GM21717 (cell line): ENCODE measurements at regions not wholly inside any gene's neighbourhood (a gene's known extent, or its start where the extent isn't known, plus 50 kb on each side); places are given as distances from the start of the nearest gene placed in this dataset.

ENCODE experiments used
- ATAC-seq: cut with Tn5 transposase; IDR thresholded peaks from one replicate; pipeline ENCODE4 v1.9.1; 2021; ENCODE audit warnings: mild to moderate bottlenecking, moderate library complexity; ENCODE audit not compliant: unreplicated experiment

GRCh38 chr6:15114061-15114460, 131.8 kb upstream of the JARID2 start:
- ATAC-seq, result no peak

- ATAC-seq, result no peak
Observed at GRCh38 chr6:15116889-15117288, 129.0 kb upstream of the JARID2 start.

GRCh38 chr6:15121443-15121842, 124.4 kb upstream of the JARID2 start:
- no peak for ATAC-seq

GRCh38 chr6:15121977-15122550, 123.8 kb upstream of the JARID2 start:
- ATAC-seq, result no peak

- ATAC-seq, result no peak
Observed at GRCh38 chr6:15129887-15130286, 116.0 kb upstream of the JARID2 start.

GRCh38 chr6:15131234-15131633, 114.6 kb upstream of the JARID2 start:
- ATAC-seq, result no peak

- ATAC-seq, result no peak
Observed at GRCh38 chr6:15131651-15132061, 114.2 kb upstream of the JARID2 start.

GRCh38 chr6:15132167-15132566, 113.7 kb upstream of the JARID2 start:
- no peak for ATAC-seq

- no peak for ATAC-seq
Observed at GRCh38 chr6:15132854-15133670, 112.8 kb upstream of the JARID2 start.

GRCh38 chr6:15137086-15137485, 108.8 kb upstream of the JARID2 start:
- no peak for ATAC-seq

- no peak for ATAC-seq
Observed at GRCh38 chr6:15143086-15143485, 102.8 kb upstream of the JARID2 start.

- no peak for ATAC-seq
Observed at GRCh38 chr6:15143540-15143939, 102.3 kb upstream of the JARID2 start.

GRCh38 chr6:15145821-15146220, 100.0 kb upstream of the JARID2 start:
- no peak for ATAC-seq

- no peak for ATAC-seq
Observed at GRCh38 chr6:15147827-15148226, 98.0 kb upstream of the JARID2 start.

GRCh38 chr6:15148356-15148946, 97.4 kb upstream of the JARID2 start:
- no peak for ATAC-seq

GRCh38 chr6:15150207-15150606, 95.7 kb upstream of the JARID2 start:
- ATAC-seq, result no peak

GRCh38 chr6:15152700-15153099, 93.2 kb upstream of the JARID2 start:
- no peak for ATAC-seq

- ATAC-seq, result no peak
Observed at GRCh38 chr6:15153191-15153590, 92.7 kb upstream of the JARID2 start.

GRCh38 chr6:15157479-15157878, 88.4 kb upstream of the JARID2 start:
- no peak for ATAC-seq

- ATAC-seq, result no peak
Observed at GRCh38 chr6:15158821-15159619, 86.8 kb upstream of the JARID2 start.

GRCh38 chr6:15160812-15161211, 85.1 kb upstream of the JARID2 start:
- ATAC-seq, result no peak
